ENCODE measurements at regions not wholly inside any gene's neighbourhood (a gene's known extent, or its start where the extent isn't known, plus 50 kb on each side); places are given as distances from the start of the nearest gene placed in this dataset.

DNA sequence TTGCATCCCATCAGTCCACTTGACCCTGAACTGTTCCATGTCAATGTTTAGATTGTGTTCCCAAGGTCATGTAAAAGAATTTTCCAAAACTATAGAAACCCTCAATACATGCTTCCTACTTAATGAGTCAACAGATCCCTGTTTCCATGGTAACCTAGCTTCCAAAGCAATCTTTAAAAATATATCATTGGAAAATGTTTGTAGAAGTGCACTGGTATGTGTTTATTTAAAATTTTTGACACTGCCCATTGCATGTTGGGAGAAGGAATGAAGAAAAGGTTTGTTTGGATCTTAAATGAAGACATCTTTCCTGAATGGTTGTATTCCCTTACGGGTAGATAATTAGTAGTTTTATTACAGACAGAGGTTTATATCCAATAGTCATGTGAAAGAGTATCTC is 345.3 kb downstream of the GABRG1 start:
- DNase-seq (ENCODE audit: low spot score): no peak

- no peak for DNase-seq (ENCODE audit: low spot score)
These were observed 347.7 kb downstream of the GABRG1 start for GRCh38 chr4:45776146-45776545.

DNA sequence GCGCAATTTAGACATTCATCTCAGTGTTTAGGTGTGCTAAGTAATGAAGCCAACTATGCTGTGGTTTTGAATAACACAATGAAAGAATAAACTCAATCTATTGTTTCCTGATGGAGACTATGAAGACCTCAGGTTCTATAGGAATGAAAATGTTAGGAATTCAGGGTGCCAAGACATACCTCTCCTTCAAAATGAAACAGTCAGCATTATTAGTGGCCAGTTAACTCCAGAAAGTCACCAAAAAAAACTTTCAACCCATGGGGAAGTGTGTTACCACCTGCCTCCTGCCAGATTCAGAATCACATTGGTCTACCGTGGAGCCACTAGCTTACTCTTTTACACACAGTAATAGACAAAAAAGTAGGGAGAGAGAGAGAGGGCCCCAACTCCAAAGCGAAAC is 352.9 kb downstream of the GABRG1 start:
- no peak for DNase-seq (ENCODE audit: low spot score)

- DNase-seq (ENCODE audit: low spot score): no peak
These were observed 358.3 kb downstream of the GABRG1 start for GRCh38 chr4:45765521-45765920.

- no peak for DNase-seq (ENCODE audit: low spot score)
These were observed 371.9 kb downstream of the GABRG1 start for GRCh38 chr4:45751877-45752530.

DNA sequence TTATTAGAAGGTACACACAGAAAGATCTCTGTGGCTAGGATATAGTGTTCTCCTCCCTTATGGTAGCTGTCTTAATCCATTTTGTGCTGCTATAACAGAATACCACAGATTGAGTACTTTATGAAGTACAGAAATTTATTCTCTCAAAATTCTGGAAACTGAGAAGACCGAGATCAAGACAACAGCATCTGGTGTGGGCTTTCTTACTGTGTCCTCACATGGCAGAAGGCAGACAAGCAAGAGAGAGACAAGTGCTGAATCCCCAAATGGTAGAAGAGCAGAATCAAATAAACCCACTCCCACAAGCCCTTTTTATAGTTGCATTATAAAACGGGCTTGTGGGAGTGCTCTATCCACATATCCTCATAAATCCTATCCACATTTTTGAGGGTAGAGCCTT is 373.1 kb downstream of the GABRG1 start:
- DNase-seq (ENCODE audit: low spot score): no peak

GRCh38 chr4:45745741-45746140 is 378.1 kb downstream of the GABRG1 start:
- no peak for DNase-seq (ENCODE audit: low spot score)

- no peak for DNase-seq (ENCODE audit: low spot score)
These were observed 382.0 kb downstream of the GABRG1 start for GRCh38 chr4:45741897-45742296.

- no peak for DNase-seq (ENCODE audit: low spot score)
These were observed 391.7 kb downstream of the GABRG1 start for GRCh38 chr4:45732161-45732560.

GRCh38 chr4:45716093-45716492 is 407.8 kb downstream of the GABRG1 start:
- no peak for DNase-seq (ENCODE audit: low spot score)

DNA sequence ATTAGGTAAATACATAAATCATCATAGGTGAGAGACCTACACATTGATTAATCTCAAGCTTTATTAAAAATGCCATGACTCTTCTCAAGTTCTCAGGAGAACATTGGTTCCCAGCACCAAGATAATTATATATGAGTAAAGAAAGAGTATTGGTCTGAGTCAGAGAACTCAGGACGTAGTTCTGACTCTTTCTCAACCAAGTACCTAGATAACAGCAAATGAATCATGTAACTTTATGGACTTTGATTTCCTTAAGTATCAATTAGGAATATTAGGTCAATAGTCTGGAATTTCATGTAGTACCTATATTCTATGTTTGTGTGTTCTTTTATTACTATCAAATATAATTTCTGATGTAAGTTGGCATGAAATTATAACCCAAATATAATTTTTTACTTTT is 409.9 kb downstream of the GABRG1 start:
- no peak for DNase-seq (ENCODE audit: low spot score)

- DNase-seq (ENCODE audit: low spot score): no peak
These were observed 422.2 kb downstream of the GABRG1 start for GRCh38 chr4:45701621-45702020.

GRCh38 chr4:45693746-45694145 is 430.1 kb downstream of the GABRG1 start:
- DNase-seq (ENCODE audit: low spot score): no peak

GRCh38 chr4:45692131-45692735 is 431.6 kb downstream of the GABRG1 start:
- no peak for DNase-seq (ENCODE audit: low spot score)

DNA sequence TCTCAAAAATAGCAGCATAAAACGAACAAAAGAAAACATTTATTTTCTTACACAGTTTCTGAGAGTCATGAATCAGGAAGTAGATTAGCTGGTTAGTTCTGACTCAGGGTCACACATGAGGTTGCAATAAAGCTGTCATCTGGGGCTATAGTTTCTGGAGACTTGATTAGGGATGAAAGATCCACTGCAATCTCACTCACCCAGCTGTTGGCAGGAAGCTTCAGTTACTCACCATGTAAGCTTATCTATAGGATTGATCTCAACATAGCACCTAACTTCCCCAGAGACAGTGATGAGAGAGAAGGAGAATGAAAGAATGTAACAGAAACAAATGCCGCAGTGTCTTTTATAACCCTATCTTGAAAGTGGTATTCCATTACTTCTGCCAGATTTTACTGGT is 435.5 kb downstream of the GABRG1 start:
- DNase-seq (ENCODE audit: low spot score): no peak

GRCh38 chr4:45679411-45679810 is 444.4 kb downstream of the GABRG1 start:
- DNase-seq (ENCODE audit: low spot score): no peak

DNA sequence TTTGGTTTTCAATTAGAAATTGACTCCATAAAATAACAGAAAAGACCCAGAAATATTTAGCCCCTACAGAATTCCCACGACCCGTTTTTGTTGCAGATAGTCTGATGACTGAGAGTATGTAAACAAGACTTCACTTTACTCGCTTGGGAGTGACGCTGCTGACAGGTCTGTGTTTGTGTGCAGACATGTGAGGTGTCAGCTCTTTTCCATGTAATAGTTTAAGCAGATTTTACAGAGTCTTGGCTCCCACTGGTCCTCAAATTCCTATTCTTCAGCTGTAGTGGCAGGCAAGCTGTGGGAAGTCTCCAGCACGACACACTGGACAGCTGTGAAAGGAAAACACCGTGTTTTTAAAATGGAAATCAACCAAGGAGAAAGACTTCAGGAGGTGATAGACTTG is 455.7 kb downstream of the GABRG1 start:
- DNase-seq (ENCODE audit: low spot score): no peak

GRCh38 chr4:45663628-45664081 is 460.2 kb downstream of the GABRG1 start:
- no peak for DNase-seq (ENCODE audit: low spot score)

DNA sequence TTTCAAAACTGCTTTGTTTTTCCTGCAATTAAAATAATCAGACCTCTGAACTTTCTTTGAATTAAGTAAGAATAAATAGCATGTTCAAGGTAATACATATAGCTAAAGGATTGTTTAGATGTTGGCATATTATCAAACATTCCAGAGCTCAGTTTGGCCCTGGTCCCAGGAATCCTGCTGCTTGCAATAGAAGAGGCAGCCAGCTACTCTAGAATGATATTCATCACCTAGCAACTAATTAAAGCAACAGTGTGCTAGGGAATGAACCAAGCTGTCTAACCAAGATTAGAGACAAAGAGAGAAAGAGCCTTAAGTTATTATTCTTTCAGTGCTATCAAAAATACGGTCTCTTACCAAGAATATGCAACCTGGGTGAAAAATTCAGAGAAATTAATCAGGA is 460.9 kb downstream of the GABRG1 start:
- DNase-seq (ENCODE audit: low spot score): no peak

DNA sequence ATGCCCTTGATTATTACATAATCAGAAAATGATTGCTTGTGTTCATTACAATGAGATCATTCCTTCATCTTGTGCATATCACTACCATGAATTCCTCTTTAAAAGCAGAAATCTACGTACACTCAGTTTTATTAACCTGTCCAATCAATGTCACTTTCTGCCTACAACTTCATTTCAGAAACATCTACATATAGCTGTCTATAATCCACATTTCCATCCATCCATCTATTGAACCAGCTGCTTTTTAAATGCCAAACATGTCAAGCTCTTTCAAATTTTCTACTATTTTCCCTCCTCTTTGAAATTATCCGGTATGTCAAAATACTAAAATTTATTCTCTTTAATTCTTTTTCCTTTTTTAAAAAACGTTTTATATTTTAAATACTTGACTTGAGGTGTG is 462.0 kb downstream of the GABRG1 start:
- DNase-seq (ENCODE audit: low spot score): no peak

DNA sequence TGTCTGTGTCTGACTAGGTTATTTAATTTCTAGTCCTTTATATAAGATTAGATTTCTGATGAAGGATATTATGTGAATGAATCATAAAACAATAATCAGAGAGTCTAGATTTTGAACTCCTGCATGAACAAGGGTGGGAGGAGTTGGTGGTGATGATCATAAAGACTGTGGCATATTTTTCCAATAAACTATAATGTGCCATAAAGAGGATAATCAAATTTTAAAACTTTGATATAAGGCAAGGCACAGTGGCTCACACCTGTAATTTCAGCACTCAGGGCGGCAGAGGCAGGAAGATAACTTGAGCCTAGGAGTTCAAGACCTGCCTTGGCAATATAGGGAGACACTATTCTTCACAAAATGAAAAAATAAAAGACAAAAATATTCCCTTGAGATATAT is 473.3 kb downstream of the GABRG1 start:
- DNase-seq (ENCODE audit: low spot score): no peak

DNA sequence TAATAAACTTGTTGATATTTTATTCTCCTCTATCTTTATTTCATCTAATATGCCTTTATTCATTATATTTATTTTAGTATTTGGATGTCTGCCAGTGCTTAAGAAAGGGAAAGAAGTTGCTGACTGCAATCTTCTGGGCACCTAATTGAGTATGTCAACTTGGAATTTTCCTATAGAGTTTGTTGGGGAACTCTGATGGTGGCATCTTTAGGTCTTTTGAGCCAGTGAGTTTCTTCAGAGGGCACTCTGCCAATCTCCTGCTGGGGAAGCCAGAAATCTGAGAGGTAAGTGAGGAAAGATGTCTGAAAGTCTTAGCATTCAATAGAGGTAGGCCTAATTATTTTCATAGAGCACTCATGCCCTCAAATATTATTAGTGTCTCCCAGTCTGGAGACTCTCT is 475.0 kb downstream of the GABRG1 start:
- no peak for DNase-seq (ENCODE audit: low spot score)

DNA sequence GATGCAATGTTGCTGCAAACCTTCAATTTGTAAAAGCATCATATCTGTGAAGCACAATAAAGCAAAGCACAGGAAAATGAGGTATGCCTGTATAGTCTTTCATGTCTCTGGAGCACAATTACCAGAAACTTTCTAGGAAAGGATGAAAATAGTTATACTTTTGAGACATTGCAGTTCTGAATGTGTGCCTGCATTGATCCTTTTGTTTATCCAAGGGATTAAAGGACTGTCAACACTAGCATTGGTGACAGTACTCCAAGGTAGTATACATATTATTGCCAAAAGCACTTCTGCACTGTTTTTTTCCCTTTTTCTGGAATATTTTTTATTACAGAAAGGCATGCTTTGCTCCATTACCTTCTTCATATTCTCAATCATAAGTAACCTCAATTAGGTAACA is 476.0 kb downstream of the GABRG1 start:
- no peak for DNase-seq (ENCODE audit: low spot score)
